BJ (cell line): ENCODE measurements at regions not wholly inside any gene's neighbourhood (a gene's known extent, or its start where the extent isn't known, plus 50 kb on each side); places are given as distances from the start of the nearest gene placed in this dataset.
"Not testable (repeated sequence)": the region's sequence is repeated elsewhere in the genome, so short reads cannot be mapped to it uniquely, and the experiment has no call there.

Source experiments
- CTCF ChIA-PET: fragments of 350-600 bp; formaldehyde crosslinking; extraction: SDS; loops from one replicate; lab custom pipeline; 2021; ENCODE audit warnings: antibody characterized with exemption, inconsistent platforms; lab: Yijun Ruan, JAX
- POLR2A ChIA-PET: fragments of 300-600 bp; sonication (Branson Sonifier 250); formaldehyde crosslinking; extraction: SDS; loops from one replicate; lab custom pipeline; 2021; ENCODE audit warnings: antibody characterized with exemption; lab: Charles Lee
- DNase-seq: peaks from one replicate; pipeline ENCODE4 v3.0.0-alpha.2; 2011; ENCODE audit warnings: low read depth
- H3K27me3 ChIP-seq: 2 replicates; pipeline ENCODE4 v1.6.0; 2011; ENCODE audit warnings: low read length; ENCODE audit not compliant: control insufficient read depth, insufficient read depth
- H3K36me3 ChIP-seq: 2 replicates; pipeline ENCODE4 v1.5.1; 2011; ENCODE audit warnings: low read length; ENCODE audit not compliant: control insufficient read depth, insufficient read depth
- H3K4me3 ChIP-seq: 2 replicates; pipeline ENCODE4 v1.5.1; 2011; ENCODE audit warnings: low read depth, mild to moderate bottlenecking, control low read depth, low read length
- TF ChIP-seq, protein P1 (sequence below): IDR thresholded peaks from 2 replicates; pipeline ENCODE4 v1.5.1; 2011; ENCODE audit warnings: low read depth, mild to moderate bottlenecking, control low read depth, inconsistent platforms, low read length, moderate library complexity; ENCODE audit not compliant: insufficient read depth

DNA sequence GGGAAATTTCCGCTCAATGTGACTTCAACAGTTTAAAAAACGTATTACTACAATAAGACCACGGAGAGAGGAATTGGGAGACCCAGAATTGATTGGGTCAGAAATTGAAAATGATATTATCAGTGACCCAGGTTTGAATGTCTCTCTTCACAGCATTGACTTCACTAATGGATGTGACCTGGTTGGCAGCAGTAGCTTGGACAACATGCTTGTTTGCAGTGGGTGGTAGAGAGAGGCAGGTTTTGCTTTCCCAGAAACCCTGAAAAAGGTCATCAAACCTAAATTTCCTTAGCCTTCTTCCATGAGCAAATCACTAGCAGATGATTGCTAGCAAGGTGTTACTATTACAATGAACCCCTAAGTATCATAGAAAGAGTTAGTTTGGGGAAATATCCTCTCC lies 89.7 kb upstream of the ANTXRL start:
- no peaks in the 10 kb centered on the region for H3K36me3 ChIP-seq
- TF ChIP-seq, protein P1, sequence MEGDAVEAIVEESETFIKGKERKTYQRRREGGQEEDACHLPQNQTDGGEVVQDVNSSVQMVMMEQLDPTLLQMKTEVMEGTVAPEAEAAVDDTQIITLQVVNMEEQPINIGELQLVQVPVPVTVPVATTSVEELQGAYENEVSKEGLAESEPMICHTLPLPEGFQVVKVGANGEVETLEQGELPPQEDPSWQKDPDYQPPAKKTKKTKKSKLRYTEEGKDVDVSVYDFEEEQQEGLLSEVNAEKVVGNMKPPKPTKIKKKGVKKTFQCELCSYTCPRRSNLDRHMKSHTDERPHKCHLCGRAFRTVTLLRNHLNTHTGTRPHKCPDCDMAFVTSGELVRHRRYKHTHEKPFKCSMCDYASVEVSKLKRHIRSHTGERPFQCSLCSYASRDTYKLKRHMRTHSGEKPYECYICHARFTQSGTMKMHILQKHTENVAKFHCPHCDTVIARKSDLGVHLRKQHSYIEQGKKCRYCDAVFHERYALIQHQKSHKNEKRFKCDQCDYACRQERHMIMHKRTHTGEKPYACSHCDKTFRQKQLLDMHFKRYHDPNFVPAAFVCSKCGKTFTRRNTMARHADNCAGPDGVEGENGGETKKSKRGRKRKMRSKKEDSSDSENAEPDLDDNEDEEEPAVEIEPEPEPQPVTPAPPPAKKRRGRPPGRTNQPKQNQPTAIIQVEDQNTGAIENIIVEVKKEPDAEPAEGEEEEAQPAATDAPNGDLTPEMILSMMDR: no peak
- no peaks in the 10 kb centered on the region for H3K27me3 ChIP-seq
- CTCF ChIA-PET: no interaction called here
- no peak for DNase-seq
- POLR2A ChIA-PET: no interaction called here
- H3K4me3 ChIP-seq: no peak overlapping the region

DNA sequence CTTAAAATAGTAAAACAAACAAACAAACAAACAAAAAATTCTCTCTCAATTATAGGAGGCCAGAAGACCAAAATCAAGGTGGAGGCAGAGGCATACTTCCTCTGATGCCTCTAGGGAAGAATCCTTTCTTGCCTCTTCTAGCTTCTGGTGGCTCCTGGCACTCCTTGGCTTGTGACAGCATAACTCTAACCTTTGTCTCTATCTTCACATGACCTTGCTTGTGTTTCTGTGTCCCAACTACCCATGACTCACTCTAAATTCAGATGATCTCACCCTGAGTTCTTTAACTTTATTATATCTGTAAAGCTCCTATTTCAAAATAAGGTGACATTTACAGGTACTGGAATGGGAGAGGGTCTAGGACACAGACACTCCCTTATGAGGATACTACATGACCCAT lies 88.3 kb upstream of the ANTXRL start:
- ChIA-PET CTCF (no interaction called here), POLR2A (no interaction called here)
- no peaks in the 10 kb centered on the region for H3K27me3 ChIP-seq
- no peak for DNase-seq
- no peak overlapping the region for H3K4me3 ChIP-seq
- no peaks in the 10 kb centered on the region for H3K36me3 ChIP-seq
- TF ChIP-seq, protein P1: no peak

- CTCF ChIA-PET: interaction anchor here (0.6 to 1.2 kb wide), 2 partner anchors 11 to 1258 kb away, joined by 3 read pairs; no protein-coding TSS in a partner anchor
- H3K4me3 ChIP-seq, H3K27me3 ChIP-seq, DNase-seq, H3K36me3 ChIP-seq, POLR2A ChIA-PET: not testable (repeated sequence)
These were observed 84.4 kb upstream of the ANTXRL start for GRCh38 chr10:46202405-46202804.

DNA sequence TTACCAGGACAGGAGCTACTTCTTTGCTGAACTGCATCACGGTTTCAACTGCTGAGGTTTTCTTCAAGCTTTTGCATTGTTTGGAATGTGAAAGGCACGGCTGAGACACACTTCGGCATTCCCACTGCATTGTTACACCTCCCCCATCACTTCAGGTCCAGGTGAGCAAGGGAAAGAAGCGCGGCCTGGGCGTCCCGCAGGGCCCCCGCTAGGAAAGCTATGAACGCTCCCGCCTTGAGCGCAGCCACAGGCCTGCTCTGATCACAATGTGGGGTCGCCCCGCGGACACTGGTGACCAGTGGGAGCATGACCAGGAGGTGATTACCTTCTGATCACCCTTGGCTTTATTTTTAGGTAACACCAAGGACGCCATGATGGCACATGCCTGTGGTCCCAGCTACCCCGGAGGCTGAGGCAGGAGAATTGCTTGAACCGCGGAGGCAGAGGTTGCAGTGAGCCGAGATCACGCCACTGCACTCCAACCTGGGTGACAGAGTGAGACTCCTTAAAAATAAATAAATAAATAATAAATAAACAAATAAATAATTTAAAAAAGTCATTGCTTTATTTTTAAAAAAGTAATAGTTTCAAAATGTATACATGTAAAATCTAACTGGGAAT lies 82.2 kb upstream of the ANTXRL start:
- CTCF ChIA-PET, DNase-seq, POLR2A ChIA-PET, H3K36me3 ChIP-seq, H3K27me3 ChIP-seq, H3K4me3 ChIP-seq: not testable (repeated sequence)

DNA sequence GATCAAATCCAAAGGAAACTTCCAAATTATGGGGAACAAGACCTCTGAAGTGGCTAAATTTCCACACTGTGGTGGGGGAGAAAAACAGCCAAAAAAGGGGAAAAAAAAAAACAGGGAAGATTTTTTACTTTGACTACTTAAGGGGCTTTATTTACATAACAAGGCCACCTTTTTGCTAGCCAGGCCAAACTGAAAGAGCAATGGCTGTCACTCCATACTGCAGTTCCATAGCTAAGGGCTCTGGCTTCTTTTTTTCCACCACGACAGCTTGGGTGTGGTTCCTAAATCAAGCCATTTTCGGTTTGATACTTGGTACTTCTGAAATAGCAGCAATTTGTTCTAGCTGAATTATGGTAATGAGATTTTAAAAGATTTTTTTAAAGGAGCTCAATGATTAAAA lies 76.4 kb upstream of the ANTXRL start:
- H3K27me3 ChIP-seq, H3K4me3 ChIP-seq, DNase-seq, CTCF ChIA-PET, POLR2A ChIA-PET, H3K36me3 ChIP-seq: not testable (repeated sequence)

DNA sequence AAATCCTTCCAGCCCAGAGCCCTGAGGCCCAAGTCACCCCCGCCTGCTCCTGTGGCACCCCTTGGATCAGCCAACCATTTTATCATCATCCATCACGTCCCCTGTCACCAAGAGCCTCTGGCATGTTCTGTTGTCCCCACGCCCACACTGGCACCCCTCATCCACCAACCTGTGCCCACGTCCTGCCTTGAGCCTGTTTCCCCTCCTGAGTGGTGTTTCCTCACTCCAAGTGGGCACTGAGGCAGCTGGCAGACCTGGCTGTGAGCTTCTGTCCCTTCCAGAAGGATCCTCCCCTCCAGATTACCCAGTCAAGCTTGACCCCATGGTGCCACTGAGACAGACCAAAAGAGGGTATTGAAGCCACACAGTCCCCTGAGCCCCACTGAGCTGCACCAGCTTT lies 71.4 kb upstream of the ANTXRL start:
- H3K27me3 ChIP-seq: peaks cover 3% of the 10 kb centered on the region; the same call in 1 of the 2 replicates
- DNase-seq: no peak
- H3K4me3 ChIP-seq: no peak overlapping the region
- TF ChIP-seq, protein P1: no peak
- POLR2A ChIA-PET: no interaction called here
- no peaks in the 10 kb centered on the region for H3K36me3 ChIP-seq
- CTCF ChIA-PET: no interaction called here

GRCh38 chr10:46216003-46216634 lies 70.7 kb upstream of the ANTXRL start:
- Histone ChIP-seq H3K36me3 (no peaks in the 10 kb centered on the region), H3K27me3 (peaks cover 3% of the 10 kb centered on the region; the same call in 1 of the 2 replicates), H3K4me3 (no peak overlapping the region)
- CTCF ChIA-PET: interaction anchor here (2.8 kb wide), 1 partner anchor 13 kb away, joined by 7 read pairs; no protein-coding TSS in a partner anchor
- no peak for DNase-seq
- TF ChIP-seq, protein P1: no peak
- POLR2A ChIA-PET: no interaction called here
